H1 (cell line): ENCODE measurements at regions not wholly inside any gene's neighbourhood (a gene's known extent, or its start where the extent isn't known, plus 50 kb on each side); places are given as distances from the start of the nearest gene placed in this dataset.

Experiments
- CTCF ChIA-PET: fragments of 300-600 bp; sonication (Branson Sonifier 250); formaldehyde crosslinking; loops from one replicate; lab custom pipeline; 2021; ENCODE audit not compliant: partially characterized antibody; lab: Charles Lee
- POLR2A ChIA-PET: fragments of 300-600 bp; sonication (Branson Sonifier 250); formaldehyde crosslinking; loops from one replicate; lab custom pipeline; 2021; ENCODE audit warnings: inconsistent platforms; ENCODE audit not compliant: partially characterized antibody; lab: Charles Lee
- DNase-seq, 2 experiments: peaks; one replicate each; pipeline versions ENCODE4 v3.0.0 to v3.0.0-alpha.2; 2010 to 2022; ENCODE audit warnings: low spot score in 2 of 2, low read depth in 1 of 2, mixed read lengths in 1 of 2
- FAIRE-seq: peaks from 2 replicates; lab custom pipeline; 2011; peaks lifted over from hg19 to GRCh38; lab: Jason Lieb, UNC
- H2AFZ ChIP-seq: 2 replicates; pipeline ENCODE4 v1.8.1; 2012; ENCODE audit warnings: low read length, inconsistent platforms
- H2AK5ac ChIP-seq: 2 replicates; pipeline ENCODE4 v1.6.1; 2013; ENCODE audit warnings: low read depth, low read length
- H2BK120ac ChIP-seq: replicated peaks from 2 replicates; pipeline ENCODE3; 2013; ENCODE audit warnings: low read depth, low read length, inconsistent platforms
- H2BK12ac ChIP-seq: 2 replicates; pipeline ENCODE4 v1.6.1; 2013; ENCODE audit warnings: low read depth, low read length
- H2BK15ac ChIP-seq: 2 replicates; pipeline ENCODE4 v1.6.1; 2013; ENCODE audit warnings: low read length
- H2BK20ac ChIP-seq: 2 replicates; pipeline ENCODE4 v1.6.1; 2013; ENCODE audit warnings: low read length
- H2BK5ac ChIP-seq: 2 replicates; pipeline ENCODE4 v1.6.1; 2013; ENCODE audit warnings: low read depth, low read length
- H3K14ac ChIP-seq: 2 replicates; pipeline ENCODE4 v1.6.1; 2013; ENCODE audit warnings: inconsistent platforms; ENCODE audit not compliant: insufficient read length
- H3K18ac ChIP-seq: 2 replicates; pipeline ENCODE4 v1.6.1; 2013; ENCODE audit warnings: low read length; ENCODE audit errors: extremely low read depth
- H3K23ac ChIP-seq: 2 replicates; pipeline ENCODE4 v1.6.1; 2013; ENCODE audit warnings: inconsistent platforms; ENCODE audit not compliant: insufficient read length
- H3K23me2 ChIP-seq: 2 replicates; pipeline ENCODE4 v1.6.1; 2013; ENCODE audit warnings: low read depth, low read length
- H3K27ac ChIP-seq: 2 replicates; pipeline ENCODE4 v1.6.1; 2011; ENCODE audit warnings: low read depth, low read length, inconsistent platforms
- H3K27me3 ChIP-seq, 4 experiments: replicated peaks in 1 of 4; 1 replicate in 1 of 4; 2 replicates in 3 of 4; pipeline versions ENCODE4 v1.6.1 to v1.8.1; 2011 to 2013; ENCODE audit warnings: low read length in 3 of 4, mild to moderate bottlenecking in 3 of 4, inconsistent platforms in 2 of 4, mixed read lengths in 2 of 4, moderate library complexity in 1 of 4; ENCODE audit not compliant: control insufficient read depth in 3 of 4, insufficient read depth in 3 of 4; ENCODE audit errors: extremely low read depth in 1 of 4
- H3K36me3 ChIP-seq, 4 experiments: 2 replicates each; pipeline versions ENCODE4 v1.6.1 to v1.8.1; 2011 to 2013; ENCODE audit warnings: mild to moderate bottlenecking in 4 of 4, low read length in 3 of 4, moderate library complexity in 2 of 4, control low read depth in 1 of 4, inconsistent platforms in 1 of 4; ENCODE audit not compliant: insufficient read depth in 4 of 4, control insufficient read depth in 2 of 4
- H3K4ac ChIP-seq: replicated peaks from 2 replicates; pipeline ENCODE3; 2013; ENCODE audit warnings: low read length, low read depth, mixed read lengths, inconsistent platforms; ENCODE audit not compliant: insufficient read length
- H3K4me1 ChIP-seq, 4 experiments: replicated peaks in 1 of 4; 1 replicate in 1 of 4; 2 replicates in 3 of 4; pipeline versions ENCODE4 v1.6.1 to v1.8.1; 2011 to 2013; ENCODE audit warnings: low read length in 3 of 4, inconsistent platforms in 2 of 4, mixed read lengths in 1 of 4; ENCODE audit not compliant: insufficient read depth in 4 of 4, control insufficient read depth in 3 of 4
- H3K4me2 ChIP-seq, 2 experiments: 2 replicates each; pipeline versions ENCODE4 v1.6.1 to v1.8.1; 2011 to 2013; ENCODE audit warnings: low read depth in 2 of 2, low read length in 2 of 2, control low read depth in 1 of 2, inconsistent platforms in 1 of 2, mild to moderate bottlenecking in 1 of 2; ENCODE audit not compliant: insufficient read depth in 1 of 2
- H3K4me3 ChIP-seq, 4 experiments: fragments of 200-600, 300-600 bp in 1 of 4; sonication (generic), shearing (Covaris generic), sonication (Bioruptor Twin) in 1 of 4; 2 replicates each; pipeline versions ENCODE4 v1.5.1 to v1.8.1; 2011 to 2016; ENCODE audit warnings: low read length in 4 of 4, low read depth in 3 of 4, control low read depth in 2 of 4, inconsistent platforms in 2 of 4, mild to moderate bottlenecking in 2 of 4, mixed read lengths in 1 of 4, moderate library complexity in 1 of 4; ENCODE audit not compliant: insufficient read depth in 2 of 4; ENCODE audit errors: extremely low read depth in 1 of 4
- H3K56ac ChIP-seq: replicated peaks from 2 replicates; pipeline ENCODE3; 2013; ENCODE audit warnings: low read depth, mild to moderate bottlenecking, mixed read lengths, low read length, inconsistent platforms; ENCODE audit not compliant: insufficient read length
- H3K79me1 ChIP-seq: 2 replicates; pipeline ENCODE4 v1.6.1; 2013; ENCODE audit warnings: low read depth, low read length, control low read depth
- H3K79me2 ChIP-seq, 2 experiments: 2 replicates each; pipeline versions ENCODE4 v1.6.1 to v1.8.1; 2012 to 2013; ENCODE audit warnings: low read length in 2 of 2, mild to moderate bottlenecking in 2 of 2, inconsistent platforms in 1 of 2; ENCODE audit not compliant: insufficient read depth in 2 of 2, control insufficient read depth in 1 of 2
- H3K9ac ChIP-seq, 4 experiments: replicated peaks in 1 of 4; 1 replicate in 1 of 4; 2 replicates in 3 of 4; pipeline versions ENCODE4 v1.6.1 to v1.8.1; 2011 to 2013; ENCODE audit warnings: low read depth in 3 of 4, low read length in 3 of 4, control low read depth in 2 of 4, mild to moderate bottlenecking in 2 of 4, moderate library complexity in 2 of 4, inconsistent platforms in 1 of 4; ENCODE audit errors: extremely low read depth in 1 of 4
- H3K9me3 ChIP-seq, 2 experiments: 2 replicates each; pipeline versions ENCODE4 v1.6.1 to v1.8.1; 2012 to 2013; ENCODE audit warnings: mild to moderate bottlenecking in 2 of 2, moderate library complexity in 2 of 2, control low read depth in 1 of 2, inconsistent platforms in 1 of 2, low read depth in 1 of 2, low read length in 1 of 2, mixed read lengths in 1 of 2; ENCODE audit not compliant: insufficient read depth in 2 of 2
- H4K20me1 ChIP-seq, 2 experiments: replicated peaks in 1 of 2; 2 replicates each; pipeline versions ENCODE3 to v1.8.1; 2011 to 2013; ENCODE audit warnings: inconsistent platforms in 2 of 2, low read length in 2 of 2, mild to moderate bottlenecking in 1 of 2; ENCODE audit not compliant: insufficient read depth in 2 of 2, control insufficient read depth in 1 of 2
- H4K5ac ChIP-seq: 2 replicates; pipeline ENCODE4 v1.6.1; 2013; ENCODE audit warnings: low read length, low read depth, mixed read lengths, inconsistent platforms; ENCODE audit not compliant: insufficient read length
- H4K8ac ChIP-seq: 2 replicates; pipeline ENCODE4 v1.8.0; 2013; ENCODE audit warnings: mild to moderate bottlenecking, moderate library complexity, low read length, inconsistent platforms; ENCODE audit not compliant: insufficient read depth; ENCODE audit errors: extremely low read depth
- H4K91ac ChIP-seq: replicated peaks from 2 replicates; pipeline ENCODE3; 2013; ENCODE audit warnings: low read length, mixed read lengths, inconsistent platforms; ENCODE audit not compliant: insufficient read length
- CTCF ChIP-seq, 3 experiments: IDR thresholded peaks; 1 replicate in 2 of 3; 2 replicates in 1 of 3; pipeline versions ENCODE4 v1.5.1 to v1.6.1; 2011; ENCODE audit warnings: low read length in 3 of 3, mild to moderate bottlenecking in 3 of 3, inconsistent platforms in 2 of 3, low read depth in 1 of 3, moderate library complexity in 1 of 3; ENCODE audit not compliant: insufficient read depth in 1 of 3; ENCODE audit errors: control extremely low read depth in 1 of 3
- RAD21 ChIP-seq, 2 experiments: IDR thresholded peaks in 1 of 2; conservative IDR thresholded peaks in 1 of 2; 2 replicates each; pipeline ENCODE4 v1.6.1; 2011; ENCODE audit warnings: low read depth in 2 of 2, low read length in 2 of 2, improper control_type of control experiment in 1 of 2, inconsistent platforms in 1 of 2, mild to moderate bottlenecking in 1 of 2, moderate library complexity in 1 of 2
- SAP30 ChIP-seq: fragments of 300-600 bp; sonication (generic); IDR thresholded peaks from 2 replicates; pipeline ENCODE4 v1.7.1; 2012; ENCODE audit warnings: low read length, moderate library complexity, mild to moderate bottlenecking, inconsistent platforms; ENCODE audit not compliant: insufficient read depth, insufficient replicate concordance
- TBP ChIP-seq: IDR thresholded peaks from 2 replicates; pipeline ENCODE4 v1.6.1; 2011; ENCODE audit warnings: low read depth, low read length, improper control_type of control experiment
- WGBS, 2 experiments: shearing (Covaris generic) in 1 of 2; methylation state at CpG; one replicate each; pipeline versions ENCODE4 v1.1.6 to v1.1.7; 2013 to 2015; ENCODE audit warnings: low lambda C conversion rate in 2 of 2, mixed read lengths in 2 of 2, inconsistent platforms in 1 of 2, low coverage in 1 of 2, missing lambda C conversion rate in 1 of 2; ENCODE audit not compliant: insufficient replicate concordance in 2 of 2, insufficient coverage in 1 of 2, insufficient read length in 1 of 2; ENCODE audit errors: extremely low coverage in 1 of 2, missing lambda C conversion rate in 1 of 2; 5-methylcytosine and 5-hydroxymethylcytosine counted together

GRCh38 chr4:92175250-92175649, 128.5 kb upstream of the GRID2 start:
- Histone ChIP-seq H3K23ac (no peak overlapping the region), H3K23me2 (no peaks in the 10 kb centered on the region), H2BK20ac (no peak overlapping the region), H3K27ac (no peak overlapping the region), H2BK120ac (no peak overlapping the region), H3K4ac (no peak overlapping the region), H3K9me3 (no peaks in the 10 kb centered on the region), H3K4me3 (no peak overlapping the region), H3K79me2 (no peaks in the 10 kb centered on the region), H3K9ac (no peak overlapping the region), H3K79me1 (no peaks in the 10 kb centered on the region), H4K8ac (no peak overlapping the region), H3K4me2 (no peak overlapping the region), H2BK5ac (no peak overlapping the region), H3K18ac (no peak overlapping the region), H2AK5ac (no peak overlapping the region), H3K4me1 (no peaks in the 10 kb centered on the region), H2BK15ac (no peak overlapping the region), H3K27me3 (peaks cover 0 to 1% (median 0%) of the 10 kb centered on the region in 4 experiments; a peak in 1 of 7 replicates), H2AFZ (peak overlapping the region; percentile 77; the same call in 1 of the 2 replicates), H3K14ac (no peak overlapping the region), H2BK12ac (no peak overlapping the region), H4K91ac (no peak overlapping the region), H4K20me1 (no peaks in the 10 kb centered on the region), H3K56ac (no peak overlapping the region), H3K36me3 (no peaks in the 10 kb centered on the region), H4K5ac (no peak overlapping the region)
- POLR2A ChIA-PET: no interaction called here
- WGBS, 2 experiments: 67% methylated on average over 1 of the region's 1 CpG; no CpG with 5 or more reads in 1 of the 2 experiments
- peak; percentile 77 for FAIRE-seq
- CTCF ChIA-PET: interaction anchor here (0.6 kb wide), 1 partner anchor 153 kb away, joined by 3 read pairs; no protein-coding TSS in a partner anchor
- TF ChIP-seq SAP30 (no peak), TBP (peak; percentile 70), RAD21 (IDR thresholded peaks at IDR 0.05 in 1 of 2, conservative IDR thresholded peaks at IDR 0.05 in 1 of 2; ENCODE audit: low read depth in 2 of 2, low read length in 2 of 2) (peak; percentile 61 to 65), CTCF (IDR thresholded peaks at IDR 0.05; ENCODE audit: control extremely low read depth in 1 of 3, insufficient read depth in 1 of 3, low read depth in 1 of 3, low read length in 3 of 3) (peak; percentile 46 to 66 (median 57))
- peak; percentile 7 to 55 for DNase-seq
